NCI-H1048 (cell line): ENCODE measurements at regions not wholly inside any gene's neighbourhood (a gene's known extent, or its start where the extent isn't known, plus 50 kb on each side); places are given as distances from the start of the nearest gene placed in this dataset.

Experiments
- DNase-seq: peaks from one replicate; lab custom pipeline; 2025; lab: John Stamatoyannopoulos, UW

DNA sequence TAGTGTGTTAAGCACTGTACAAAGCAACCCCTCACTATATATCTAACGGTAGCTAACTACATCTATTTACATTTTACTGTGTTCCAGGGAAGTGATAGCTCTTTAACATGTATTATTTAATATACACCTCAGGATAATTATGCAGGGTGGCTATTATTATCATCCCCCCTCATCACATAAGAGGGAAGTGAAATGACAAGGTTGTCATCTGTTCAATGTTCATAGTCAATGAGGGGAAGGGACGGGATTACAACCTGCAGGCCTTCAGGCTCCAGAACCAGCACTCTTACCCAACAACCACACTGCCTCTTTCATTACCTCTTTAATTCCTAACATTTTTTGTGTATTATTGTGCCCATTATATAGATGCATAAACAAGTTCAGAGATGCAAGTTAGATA is 238.7 kb upstream of the ANO3 start:
- DNase-seq: no peak

DNA sequence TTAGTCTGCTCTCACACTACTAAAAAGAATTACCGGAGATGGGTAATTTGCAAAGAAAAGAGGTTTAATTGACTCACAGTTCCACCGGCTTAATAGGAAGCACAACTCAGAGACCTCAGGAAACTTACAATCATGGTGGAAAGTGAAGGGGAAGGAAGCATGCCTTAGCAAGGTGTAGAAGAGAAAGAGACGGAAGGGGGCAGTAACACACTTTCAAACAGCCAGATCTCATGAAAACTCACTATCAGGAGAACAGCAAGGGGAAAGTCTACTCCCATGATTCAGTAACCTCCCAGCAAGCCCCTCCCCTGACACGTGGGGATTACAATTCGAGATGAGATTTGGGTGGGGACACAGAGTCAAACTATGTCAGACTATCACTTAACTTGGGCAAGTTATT is 236.6 kb upstream of the ANO3 start:
- no peak for DNase-seq

DNA sequence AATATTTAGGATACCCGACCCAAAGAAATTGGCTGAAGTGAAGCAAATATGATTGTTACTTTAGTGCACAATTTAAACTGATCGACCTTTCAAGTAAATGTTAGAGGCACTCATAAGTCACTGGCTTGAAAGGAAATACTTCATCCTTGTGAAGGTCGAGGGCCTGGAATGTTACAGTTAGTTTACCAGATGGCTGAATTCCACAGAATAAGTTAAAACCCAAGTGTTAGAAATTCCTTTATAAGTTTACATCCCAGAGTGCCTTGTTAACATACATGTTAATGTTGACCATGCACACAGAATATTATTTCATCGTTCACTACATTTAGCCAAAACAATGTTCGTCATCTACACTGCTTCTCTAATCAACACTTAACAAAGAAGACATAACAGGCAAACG is 235.5 kb upstream of the ANO3 start:
- DNase-seq: no peak

DNA sequence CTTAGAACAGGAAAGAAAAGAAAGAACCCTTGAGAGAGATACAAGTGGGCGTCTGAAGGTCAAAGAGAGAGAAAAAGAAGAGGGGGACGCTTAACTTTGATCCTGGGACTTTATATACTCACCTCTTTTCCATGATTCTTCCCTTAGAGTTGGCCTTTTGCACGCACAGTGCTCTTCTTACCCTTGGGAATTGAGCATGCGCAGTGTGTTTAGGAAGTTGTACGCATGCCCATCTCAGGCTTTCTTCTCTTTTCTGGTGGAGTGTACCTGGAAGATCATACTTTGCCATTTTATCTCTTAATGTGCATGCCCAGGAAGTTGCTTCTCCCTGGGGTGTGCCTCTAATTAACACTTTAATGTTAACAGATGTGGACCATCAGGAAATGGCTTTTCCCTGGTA is 229.6 kb upstream of the ANO3 start:
- no peak for DNase-seq

DNA sequence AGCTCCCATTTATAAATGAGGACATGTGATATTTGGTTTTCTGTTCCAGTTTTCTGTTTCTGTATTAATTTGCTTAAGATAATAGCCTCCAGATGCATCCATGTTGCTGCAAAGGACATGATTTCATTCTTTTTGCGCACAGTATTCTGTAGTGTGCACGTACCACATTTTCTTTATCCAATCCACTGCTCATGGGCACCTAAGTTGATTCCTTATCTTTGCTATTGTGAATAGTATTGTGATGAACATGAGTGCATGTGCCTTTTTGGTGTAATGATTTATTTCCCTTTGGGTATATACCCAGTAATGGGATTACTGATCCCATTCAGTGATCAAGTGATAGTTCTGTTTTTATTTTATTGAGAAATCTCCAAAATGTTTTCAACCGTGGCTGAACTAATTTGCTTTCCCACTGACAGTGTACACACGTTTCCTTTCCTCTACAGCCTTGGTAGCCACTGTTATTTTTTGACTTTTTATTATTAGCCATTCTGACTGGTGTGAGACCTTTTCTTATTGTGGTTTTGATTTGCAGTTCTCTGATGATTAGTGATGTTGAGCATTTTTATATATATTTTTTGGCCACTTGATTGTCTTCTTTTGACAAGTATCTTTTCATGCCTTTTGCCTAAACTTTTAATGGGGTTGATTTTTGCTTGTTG is 226.0 kb upstream of the ANO3 start:
- DNase-seq: no peak

DNA sequence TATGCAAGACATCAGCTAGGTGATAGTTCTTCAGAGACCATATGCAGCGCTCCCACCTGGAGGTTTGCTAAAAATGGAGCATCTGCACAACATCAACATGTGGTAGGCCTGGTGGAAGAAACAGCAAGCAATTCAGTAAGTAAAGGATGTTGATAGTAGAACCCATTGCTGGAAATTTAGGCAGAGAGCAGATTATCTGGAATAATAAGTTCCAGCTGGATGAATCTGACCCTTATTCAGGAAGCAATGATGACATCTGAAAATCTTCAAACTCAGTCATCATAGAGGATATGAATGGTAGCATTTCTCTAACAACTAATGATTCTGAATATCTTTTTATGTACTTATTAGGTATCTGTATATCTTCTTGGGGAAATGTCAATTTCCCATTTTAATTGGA is 225.2 kb upstream of the ANO3 start:
- DNase-seq: no peak

DNA sequence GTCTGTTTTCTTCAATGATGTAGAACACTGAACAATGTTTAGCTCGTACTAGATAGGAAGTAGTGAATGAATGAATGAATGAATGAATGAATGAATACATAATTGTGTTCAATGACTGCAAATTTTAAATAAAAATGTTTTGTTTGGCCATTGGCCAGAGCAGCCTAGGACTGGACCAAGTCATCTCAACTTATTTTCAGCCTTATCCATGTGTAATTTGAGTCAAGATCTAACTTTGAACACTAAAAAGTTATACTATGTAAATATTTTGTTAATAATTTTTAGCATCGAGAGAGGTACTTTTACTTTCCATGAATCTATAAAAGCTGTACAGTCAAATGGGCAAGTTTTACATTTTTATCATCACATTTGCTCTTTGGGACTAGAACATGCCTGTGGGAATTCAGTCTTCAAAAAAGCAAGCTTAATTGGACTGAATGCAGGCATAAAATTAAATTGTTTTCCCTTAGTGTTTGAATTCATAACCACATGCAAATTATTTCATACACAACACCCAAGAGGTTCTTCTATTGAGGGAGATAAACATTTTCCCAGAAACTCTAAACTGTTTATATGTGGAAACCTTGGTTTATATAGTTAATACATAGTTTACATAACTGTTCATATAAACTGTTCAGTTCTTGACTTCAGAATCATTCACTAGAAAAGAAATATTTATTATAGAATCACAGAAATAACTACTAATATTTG is 222.1 kb upstream of the ANO3 start:
- no peak for DNase-seq

DNA sequence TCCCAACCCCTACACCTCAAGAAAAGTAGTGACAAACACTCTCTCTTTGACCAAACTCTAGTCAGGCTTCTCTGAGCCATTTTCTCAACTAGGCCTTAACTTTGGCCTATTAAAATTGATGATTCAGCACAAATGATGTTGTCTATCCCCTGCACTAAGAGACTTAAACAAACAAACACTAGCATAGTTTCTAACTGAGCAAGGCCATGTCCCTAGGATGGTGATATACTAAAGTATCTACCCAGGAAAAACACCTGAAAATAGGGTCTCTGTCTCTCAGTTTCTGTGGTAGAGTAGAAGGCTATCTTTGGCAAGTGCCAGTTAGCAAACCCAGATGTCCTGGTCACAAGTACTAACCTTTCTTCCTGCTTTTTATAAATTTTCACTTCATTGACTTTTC is 219.7 kb upstream of the ANO3 start:
- DNase-seq: no peak

DNA sequence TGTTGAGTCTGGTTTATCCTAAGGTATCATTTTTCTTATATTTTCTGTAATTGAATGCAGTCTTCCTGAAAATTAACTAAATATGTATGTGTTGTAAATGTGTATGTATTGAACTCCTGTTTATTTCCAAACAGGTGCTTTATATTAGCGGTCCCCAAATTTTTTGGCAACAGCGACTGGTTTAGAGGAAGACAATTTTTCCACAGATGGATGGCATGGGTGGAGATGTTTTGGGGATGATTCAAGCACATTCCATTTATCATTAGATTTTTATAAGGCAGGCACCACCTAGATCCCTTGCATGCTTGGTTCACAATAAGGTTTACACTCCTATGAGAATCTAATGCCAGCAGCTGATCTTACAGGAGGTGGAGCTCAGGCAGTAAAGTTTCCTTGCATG is 210.5 kb upstream of the ANO3 start:
- DNase-seq: no peak

DNA sequence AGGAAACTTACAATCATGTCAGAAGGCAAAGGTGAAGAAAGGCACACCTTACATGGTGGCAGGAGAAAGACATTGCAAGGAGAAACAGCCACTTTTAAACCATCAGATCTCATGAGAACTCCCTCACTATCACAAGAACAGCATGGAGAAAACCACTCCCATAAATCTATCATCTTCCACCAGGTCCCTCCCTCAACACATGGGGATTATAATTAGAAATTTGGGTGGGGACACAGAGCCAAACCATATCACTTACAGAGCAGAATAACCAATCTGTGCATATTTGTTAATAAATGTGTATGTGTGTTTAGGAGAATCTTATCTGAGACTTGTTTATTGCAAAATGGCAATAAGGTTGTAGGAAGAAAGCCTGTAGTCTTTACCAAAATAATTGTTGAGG is 205.2 kb upstream of the ANO3 start:
- DNase-seq: no peak

DNA sequence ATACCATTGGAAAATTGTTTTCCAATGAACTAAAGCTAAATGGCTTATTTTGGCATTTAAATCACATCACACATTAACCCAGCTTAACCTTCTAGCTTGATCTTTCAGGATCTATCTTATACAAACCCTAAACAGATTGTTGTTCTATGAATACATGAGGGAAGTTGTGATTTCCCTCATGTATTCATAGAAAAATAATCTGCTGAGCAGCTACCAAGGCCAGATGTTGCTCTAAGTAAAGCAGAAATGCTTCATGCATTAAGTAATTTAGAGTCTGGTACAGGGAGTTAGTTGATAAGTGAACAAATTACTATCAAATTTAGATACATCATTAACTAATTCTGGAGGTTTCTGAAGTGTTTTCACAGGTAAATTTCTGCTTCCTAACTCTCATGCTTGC is 204.6 kb upstream of the ANO3 start:
- DNase-seq: no peak

DNA sequence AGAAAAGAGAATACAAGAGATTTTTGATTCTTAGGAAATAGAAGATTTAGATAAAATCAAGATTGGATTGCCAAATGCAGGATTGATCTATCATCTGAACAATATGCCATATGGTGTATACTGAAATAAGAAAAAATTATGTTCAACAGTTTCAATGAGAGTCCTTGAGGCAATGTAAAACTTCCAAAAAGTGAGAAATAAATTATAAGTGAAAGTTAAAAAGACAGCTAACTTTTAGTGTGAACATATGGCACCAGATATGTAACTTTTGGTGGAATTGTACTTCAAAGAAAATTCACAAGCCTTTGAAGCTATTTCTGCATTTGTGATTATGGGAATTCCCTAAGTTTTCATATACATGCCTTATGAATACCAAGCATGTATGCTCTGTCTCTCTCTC is 200.5 kb upstream of the ANO3 start:
- no peak for DNase-seq

DNA sequence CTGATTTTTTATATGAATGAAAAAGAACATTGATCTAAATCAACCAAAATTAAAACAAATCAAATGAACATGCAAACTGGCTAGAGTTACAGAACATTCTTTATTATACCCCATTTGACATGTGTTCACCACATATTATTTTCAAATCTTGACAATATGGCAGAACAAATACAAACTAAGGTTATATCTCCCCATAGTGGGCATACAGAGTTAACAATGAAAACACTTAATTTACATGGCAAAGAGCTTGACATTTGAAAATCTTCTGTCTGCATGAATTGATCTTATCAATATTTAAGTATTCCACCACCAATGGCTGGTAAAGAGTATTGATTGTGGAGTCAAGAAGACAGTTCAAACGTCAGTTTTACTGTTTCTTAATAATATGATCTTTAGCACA is 197.9 kb upstream of the ANO3 start:
- no peak for DNase-seq

DNA sequence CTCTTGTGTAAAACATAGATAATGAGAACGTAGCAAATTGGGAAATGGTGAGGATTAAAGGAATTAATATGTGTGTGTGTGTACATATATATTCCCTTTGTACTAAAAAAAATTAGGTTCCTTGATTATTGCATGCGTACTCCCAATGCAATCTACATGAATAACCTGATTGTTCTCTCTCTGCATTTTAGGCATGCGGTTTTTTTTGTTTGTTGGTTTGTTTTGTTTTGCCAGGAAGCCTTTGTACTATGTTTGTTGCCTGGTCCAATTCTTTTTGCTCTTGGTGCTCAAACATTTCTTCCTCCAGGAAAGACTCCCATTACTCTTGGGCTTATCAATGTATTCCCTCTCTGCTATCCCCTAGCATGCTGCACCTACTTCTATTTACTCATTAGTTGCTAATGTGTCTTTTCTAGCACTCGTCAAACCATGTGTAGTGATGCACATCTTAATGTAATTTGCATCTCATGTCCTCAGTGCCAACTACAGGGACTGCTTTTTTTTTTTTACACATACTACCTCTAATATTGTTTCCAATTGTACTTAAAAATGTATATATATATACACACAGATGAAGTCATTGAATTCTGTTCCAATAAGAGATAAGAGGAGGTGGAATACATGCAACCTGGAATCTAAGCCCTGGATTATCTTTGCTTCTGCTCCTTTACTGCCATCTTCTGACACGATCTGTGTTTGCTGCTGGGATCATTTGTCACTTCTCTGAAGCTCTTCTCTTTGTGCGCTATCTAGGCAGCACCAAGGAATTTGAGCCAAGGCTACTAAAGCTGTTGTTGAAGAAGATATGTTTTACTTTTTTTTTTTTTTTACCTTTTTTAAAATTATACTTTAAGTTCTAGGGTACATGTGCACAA is 197.2 kb upstream of the ANO3 start:
- peak; percentile 3 for DNase-seq

DNA sequence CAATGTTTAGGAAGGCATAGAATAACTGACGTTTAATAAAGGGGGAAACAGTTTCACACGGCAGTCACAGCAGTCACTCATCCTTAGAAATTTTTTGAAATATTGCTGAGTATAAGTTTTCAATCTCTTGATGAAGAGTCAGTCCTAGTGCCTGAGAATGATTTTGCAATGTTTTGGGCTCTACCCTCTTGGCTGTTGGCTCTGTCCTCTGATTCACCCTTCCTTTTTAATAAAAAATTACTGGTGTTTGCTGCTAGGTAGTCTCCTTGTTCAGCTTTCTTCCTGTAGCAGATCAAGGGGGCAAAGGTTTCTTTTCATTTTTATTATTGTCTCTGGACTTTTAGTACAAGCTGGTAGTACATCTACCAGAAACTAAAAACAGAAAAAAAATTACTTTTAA is 194.3 kb upstream of the ANO3 start:
- no peak for DNase-seq

DNA sequence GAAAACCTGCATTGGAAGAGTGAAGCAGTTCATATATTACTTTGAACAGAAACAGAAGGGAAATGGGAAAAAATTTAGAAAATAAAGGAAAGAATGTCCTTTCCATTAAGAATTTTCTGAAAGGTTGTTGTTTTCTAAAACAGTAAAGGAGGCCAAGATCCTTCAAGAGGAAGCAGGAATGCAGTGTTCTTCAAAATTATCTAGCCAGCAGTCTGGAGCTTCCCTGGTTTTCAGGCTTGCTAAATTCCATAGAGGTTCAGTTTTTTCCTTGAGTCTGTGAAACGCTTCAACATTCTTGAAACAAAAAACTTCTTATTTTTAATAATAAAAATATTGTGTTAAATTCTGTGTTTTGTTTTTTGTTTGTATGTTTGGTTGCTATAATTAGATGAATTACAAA is 189.0 kb upstream of the ANO3 start:
- DNase-seq: no peak

DNA sequence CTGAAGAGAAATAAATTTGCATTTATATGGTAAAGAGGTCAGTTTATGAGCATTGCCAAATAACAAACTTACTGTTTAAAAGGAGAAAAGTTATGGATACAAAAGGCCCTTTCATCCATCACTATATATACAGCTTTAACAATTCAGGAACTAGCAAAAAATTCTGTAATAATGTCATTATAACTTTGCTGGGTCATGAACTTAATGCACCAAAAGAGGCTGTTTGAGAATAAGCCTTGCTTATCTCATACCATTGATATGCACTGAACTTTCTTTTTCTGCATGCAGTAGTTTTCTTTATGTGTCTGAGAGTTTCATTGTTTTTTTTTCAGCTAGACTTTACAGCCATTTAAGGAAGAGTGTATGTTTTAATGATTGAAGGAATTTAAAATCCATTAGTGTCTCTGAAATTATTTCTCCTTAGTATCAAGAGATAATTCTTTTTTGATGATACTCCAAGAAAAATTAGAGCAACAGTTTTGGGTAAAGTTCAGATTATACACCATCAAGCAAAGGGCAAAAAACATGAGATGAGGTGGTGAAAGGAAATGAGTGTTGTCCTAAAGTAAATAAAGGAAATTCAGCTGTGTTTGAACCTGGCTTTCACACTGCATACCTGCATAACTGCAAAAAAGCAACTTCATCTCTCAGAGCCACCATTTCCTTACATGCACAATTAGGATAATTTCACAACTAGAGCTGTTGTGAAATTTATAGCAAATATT is 188.2 kb upstream of the ANO3 start:
- DNase-seq: no peak

DNA sequence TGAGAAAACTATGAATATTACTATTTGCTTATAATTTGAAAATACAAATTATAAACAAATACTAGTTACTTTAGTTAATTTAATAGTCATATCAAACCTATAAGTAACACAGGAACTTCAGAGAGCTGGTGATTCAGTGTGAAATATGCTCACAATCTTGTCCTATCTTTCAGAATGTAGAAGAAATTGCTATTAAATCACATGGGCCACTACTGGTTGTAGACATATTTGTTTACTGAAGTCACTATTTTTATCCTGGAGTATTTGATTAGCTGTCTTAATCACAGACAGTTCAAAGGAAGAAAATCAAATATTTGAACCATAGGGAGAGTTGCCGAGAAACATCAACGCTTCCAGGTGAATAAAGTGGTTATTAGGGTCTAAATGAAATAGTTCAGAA is 187.6 kb upstream of the ANO3 start:
- DNase-seq: no peak

DNA sequence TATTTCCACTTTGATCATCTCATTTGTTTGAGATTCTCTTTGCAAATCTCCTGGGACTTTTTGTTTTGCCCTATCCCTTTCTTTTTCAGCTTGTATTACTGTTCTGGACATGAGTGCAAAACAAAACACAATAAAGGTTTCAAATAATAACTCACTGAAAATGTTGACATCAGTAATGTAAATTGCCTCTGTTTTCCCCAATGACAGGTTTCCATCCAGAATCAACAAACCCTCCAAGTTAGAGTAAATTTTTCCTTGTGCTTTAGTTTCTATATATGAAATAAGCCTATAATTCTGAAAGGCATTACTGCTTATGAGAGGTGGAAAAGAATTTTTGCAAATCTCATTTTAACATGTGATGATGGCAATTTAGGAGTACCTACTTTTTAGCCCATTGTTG is 187.0 kb upstream of the ANO3 start:
- DNase-seq: no peak

DNA sequence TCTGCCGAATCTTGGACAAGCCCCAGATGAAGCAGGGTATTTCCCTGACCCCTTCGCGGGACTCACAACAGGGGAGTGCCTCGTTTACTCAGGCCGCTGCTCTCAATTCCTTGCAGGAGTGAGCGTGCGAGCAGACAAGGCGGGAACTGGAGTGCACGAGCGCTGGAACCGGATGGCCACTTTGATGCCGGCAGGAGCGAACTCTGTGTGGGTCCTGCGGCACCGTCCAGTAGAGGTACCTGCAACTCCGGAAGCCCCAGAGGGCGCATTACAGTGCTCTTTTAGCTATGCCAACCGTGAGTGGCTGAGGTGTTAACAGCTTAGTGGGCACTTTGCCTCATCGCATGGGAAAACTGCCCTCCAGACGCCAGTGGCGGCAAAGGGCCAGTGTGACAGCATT is 182.3 kb upstream of the ANO3 start:
- no peak for DNase-seq

DNA sequence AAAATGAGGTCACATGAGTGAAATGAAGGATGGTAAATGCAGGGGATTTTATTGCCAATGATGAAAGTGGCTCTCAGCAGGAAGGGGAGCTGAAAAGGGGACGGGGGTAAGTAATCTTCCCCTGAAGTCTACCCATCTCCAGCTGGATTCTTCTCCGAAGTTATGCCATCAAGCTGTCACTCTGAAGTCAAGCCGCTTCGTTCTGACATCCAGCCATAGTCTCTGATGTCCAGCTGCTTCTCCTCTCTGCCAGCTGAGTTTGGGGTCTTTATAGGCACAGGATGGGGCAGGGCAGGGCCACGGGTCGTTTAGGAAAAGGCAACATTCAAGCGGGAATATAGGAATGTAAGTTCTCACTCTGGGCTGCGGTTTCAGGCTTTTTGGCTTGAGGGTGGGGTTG is 181.9 kb upstream of the ANO3 start:
- no peak for DNase-seq

DNA sequence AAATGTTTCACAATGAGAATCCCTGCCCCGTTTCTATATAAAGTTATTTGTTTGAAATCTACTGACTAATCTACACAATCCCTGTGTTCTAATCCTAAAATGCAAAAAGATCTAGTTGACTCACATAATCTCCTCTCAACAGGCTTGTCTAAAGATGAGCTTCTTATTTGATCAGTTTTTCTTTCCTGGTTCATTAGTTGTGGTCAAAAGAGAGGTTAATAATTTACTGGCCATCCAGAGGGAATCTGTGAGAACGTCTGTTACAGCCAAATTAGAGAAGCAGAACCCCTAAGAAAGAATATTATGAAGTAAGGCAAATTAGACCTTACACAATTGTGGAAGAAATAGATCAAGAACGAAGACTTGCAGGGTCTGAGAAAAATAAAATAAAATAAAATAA is 173.7 kb upstream of the ANO3 start:
- DNase-seq: no peak

DNA sequence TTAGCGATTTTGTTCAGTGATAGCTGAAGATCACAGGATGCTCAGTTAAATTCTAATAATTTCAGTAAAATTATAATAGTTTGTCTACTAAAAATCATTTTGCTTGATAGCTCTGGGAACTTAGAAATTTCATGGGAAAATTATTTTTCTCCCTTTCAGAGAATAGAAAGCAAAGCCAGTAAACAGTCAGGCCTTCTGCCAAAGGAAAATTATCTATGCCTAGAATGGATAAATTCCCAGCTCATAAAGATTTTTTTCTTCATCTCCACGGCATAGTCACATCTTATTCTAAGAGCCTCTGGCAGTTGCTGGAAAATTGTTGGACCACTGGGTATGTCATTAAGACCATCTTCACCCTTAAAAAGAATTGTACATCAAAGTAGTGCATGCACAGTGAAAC is 169.6 kb upstream of the ANO3 start:
- DNase-seq: no peak
